Activated T-cell treated with anti-CD3 and anti-CD28 coated beads for 24 hours (primary cell): ENCODE measurements at regions not wholly inside any gene's neighbourhood (a gene's known extent, or its start where the extent isn't known, plus 50 kb on each side); places are given as distances from the start of the nearest gene placed in this dataset.

ENCODE experiments used
- DNase-seq: peaks from one replicate; pipeline ENCODE4 v3.0.0-alpha.2; 2020; ENCODE audit warnings: low read depth

DNA sequence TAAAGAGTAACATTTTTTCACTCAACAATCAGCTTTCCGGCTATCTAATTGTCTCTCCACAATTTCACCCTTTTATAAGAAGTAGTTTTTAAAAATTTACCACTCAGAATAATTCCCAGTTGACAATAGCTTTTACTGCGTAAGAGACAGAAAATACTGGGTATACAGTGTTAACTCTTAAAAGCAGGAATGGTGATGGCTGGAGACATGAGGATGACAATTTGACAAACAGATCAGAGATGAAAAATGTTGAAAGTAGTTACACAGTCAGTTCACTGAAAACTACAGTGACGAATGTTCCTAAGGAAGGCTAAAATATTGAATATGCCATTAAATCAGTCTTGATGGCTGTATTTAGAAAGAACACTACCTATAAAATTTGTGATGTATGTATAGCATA, 1146.8 kb upstream of the B3GALT2 start:
- no peak for DNase-seq

DNA sequence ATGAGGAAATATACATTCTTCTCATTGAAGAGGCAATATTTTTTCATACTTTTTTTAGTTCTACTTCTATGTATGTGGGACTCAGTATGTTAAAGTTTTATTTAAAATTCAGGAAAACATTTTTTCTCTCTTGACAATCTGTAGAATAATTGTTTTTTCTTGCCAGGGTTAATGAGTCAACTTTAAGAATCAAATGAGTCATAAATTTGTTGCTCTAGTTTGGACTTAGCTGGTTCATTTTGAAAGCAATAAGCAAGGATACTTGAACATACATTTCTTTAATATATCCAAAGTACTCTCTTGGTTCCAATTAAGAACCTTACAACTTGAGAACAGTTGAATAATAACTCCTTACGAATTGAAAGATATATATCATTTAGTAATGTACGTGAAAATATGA, 1145.3 kb upstream of the B3GALT2 start:
- DNase-seq = no peak

- no peak for DNase-seq
Observed at GRCh38 chr1:194322751-194323150, 1136.3 kb upstream of the B3GALT2 start.

DNA sequence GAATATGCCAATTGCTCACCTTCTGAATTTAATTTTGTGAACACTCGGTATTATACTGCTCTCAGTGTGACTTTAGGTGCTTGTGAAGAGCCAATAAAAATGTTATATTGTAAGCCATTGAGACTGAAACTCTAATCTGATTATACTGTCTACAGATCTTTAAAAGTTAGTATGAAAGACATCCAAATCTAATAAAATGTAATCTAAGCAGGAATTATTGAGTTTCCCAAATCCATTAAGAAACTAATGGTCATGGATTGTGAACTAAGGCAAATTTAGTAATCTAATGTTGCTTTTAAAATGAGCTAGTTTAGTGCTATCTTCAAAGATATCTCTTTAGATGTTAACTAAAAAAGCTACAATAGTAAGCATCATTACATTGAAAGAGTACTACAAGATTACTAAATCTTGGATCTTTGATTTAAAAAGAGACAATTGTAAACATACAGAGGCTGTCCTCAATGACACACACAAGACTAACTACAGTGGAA, 1132.4 kb upstream of the B3GALT2 start:
- no peak for DNase-seq

GRCh38 chr1:194309697-194310096, 1123.3 kb upstream of the B3GALT2 start:
- DNase-seq = no peak

DNA sequence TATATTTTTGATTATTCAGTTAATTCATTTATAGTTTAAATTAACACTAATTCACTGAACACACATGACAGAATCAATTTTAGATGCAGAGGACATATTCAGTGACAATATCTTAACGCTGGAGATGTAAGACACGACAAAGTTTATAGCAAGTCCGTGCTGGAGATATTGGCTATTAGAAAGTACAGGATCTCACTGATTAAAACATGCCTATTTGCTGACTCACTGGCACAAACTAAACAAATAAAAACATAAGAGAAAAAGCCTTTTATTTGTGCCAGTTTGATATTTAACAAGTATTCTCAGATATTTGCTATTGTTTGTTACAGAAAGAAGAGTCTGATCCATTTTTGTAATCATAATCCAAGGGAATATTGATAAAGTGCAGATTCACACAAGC, 1122.9 kb upstream of the B3GALT2 start:
- DNase-seq = no peak

DNA sequence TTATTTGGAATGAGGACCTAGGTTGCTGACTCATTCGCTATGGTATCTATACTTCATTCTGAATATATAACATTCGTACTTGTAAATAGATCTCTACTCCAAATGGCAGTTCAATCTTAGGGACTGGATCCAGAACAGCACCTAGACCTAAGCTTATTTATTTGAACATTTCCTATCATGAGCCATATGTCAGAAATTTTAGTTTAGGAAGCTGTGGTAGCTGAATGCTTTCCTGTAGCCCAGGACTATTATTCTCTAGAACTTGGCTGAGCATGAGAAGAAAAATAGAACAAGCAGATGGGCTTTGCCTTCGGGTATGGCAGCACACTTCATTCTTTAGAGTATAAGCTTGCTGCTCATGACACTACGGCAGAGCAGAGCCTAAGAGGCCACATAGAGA, 1114.4 kb upstream of the B3GALT2 start:
- DNase-seq = no peak

- DNase-seq = no peak
Observed at GRCh38 chr1:194300340-194300739, 1113.9 kb upstream of the B3GALT2 start.

- no peak for DNase-seq
Observed at GRCh38 chr1:194298007-194298598, 1111.7 kb upstream of the B3GALT2 start.

DNA sequence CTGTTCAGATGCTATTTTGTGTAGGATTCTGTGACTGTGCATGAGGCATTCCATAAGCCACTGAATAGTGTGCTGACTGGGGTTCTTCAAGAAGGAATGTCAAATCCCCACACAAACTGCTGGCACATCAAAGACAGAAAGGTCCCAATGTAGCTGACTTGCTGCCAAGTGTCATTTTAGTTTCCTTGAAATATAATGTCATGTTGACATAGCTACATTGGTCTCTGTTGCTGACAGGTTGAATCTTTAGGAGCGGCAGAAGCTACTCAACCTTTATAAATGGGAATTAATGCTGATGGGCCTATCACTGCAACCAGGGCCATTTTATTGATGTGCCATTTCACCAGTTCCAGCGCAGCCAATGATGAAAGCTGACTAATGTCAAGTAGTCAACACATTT, 1110.7 kb upstream of the B3GALT2 start:
- DNase-seq = no peak

GRCh38 chr1:194296201-194296600, 1109.8 kb upstream of the B3GALT2 start:
- DNase-seq = no peak

DNA sequence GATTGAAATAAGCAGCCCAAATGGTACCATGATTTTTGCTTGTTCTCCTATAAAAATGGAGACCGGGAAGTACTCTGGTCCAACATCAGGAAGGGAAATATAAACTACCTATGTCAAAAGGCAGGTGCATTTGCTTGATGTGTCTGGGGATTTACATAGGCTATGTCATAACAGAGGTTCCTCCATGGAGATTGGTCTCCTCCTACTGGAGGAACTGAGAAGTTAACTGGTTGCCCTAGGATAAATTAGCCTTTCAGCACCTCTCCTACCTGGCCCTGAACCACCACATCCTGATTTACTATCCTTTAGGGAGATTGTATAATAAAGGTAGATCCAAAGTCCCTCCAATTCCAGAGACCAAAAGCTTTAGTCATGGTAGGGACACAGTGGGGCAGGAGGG, 1109.3 kb upstream of the B3GALT2 start:
- peak; percentile 16 for DNase-seq

- no peak for DNase-seq
Observed at GRCh38 chr1:194293851-194294405, 1107.5 kb upstream of the B3GALT2 start.

DNA sequence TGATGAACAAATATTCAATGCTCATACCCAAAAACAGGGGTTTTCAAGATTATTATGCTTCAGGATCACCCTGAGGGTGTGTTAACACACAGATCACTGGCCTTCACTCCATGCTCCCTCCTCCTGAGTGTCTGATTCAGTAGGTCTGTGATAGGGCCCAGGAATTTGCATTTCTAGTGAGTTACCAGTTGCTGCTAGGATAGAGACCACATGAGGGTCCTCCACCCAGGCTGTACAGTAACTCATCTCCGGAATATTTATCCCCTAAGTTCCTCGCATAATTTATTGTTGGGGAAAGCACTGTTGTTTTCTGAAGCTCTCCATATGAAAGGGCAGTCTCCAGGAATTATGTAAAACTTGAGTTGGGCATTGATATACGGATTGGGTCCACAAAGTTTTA, 1106.6 kb upstream of the B3GALT2 start:
- no peak for DNase-seq

DNA sequence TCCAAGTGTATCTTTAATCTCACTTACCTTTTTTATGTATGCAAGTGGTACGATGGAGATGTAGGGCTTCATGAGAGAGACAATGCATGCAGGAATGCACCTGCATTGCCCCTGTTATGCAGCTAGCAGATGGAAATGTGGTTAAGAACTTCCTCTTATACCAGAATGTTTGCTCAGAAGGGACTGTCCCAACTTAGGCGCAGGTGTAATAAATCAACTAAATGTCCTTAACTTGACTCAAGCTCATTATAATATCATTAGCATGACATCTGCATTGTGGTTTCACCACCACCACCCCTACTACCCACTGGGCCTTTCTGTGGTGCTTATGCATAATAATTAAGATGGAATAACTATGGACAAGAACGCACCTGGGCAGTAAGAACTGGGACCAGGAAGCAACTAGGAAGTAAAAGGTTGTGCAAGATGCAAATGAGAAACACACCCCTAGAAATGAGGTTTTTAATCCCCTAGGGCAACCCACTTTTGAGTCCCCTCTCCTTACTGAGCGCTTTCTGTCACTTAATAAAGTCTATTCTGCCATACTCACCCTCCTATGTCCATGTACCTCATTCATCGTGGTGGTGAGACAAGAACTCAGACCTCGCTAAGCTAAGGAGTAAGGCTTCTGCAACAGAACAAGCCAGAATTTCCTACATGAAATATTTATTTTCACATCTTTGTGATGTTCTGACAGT, 1103.3 kb upstream of the B3GALT2 start:
- DNase-seq = peak; percentile 30

DNA sequence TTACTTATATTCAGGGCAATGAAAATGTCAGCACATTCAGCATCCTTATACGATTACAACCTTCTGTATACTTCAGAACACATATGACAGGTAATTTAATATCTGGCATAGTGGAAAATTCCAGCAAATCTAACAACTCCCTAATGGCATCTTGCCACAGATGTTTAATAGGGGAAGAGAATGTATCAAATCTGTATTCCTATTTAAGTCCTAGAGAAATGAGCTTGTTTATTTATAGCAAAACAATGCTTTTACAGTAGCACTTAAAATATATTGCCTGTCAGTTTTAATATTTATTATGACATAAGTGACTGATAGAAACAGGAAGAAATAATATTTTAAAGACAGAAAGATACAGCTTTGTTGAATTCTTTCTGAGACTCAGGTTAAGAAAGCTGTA, 1101.8 kb upstream of the B3GALT2 start:
- DNase-seq = no peak

GRCh38 chr1:194281376-194281775, 1095.0 kb upstream of the B3GALT2 start:
- DNase-seq = no peak

DNA sequence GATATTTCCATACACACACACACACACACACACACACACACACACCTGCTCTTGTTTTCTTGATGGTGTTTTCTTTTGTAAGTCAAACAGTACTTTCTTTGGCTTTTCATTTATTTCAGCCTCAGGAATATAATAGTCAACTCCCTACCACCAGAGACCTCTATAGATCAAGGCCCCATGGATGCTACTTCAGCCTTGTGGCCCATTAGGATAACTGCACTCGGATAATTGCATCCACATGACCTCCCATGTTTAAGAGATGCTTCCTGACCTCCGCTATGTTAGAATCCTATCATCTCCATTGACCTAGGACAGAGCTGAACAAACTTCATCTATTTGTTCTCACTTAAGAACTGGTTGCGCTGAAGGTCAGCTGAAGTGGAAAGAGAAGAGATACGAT, 1094.0 kb upstream of the B3GALT2 start:
- no peak for DNase-seq

DNA sequence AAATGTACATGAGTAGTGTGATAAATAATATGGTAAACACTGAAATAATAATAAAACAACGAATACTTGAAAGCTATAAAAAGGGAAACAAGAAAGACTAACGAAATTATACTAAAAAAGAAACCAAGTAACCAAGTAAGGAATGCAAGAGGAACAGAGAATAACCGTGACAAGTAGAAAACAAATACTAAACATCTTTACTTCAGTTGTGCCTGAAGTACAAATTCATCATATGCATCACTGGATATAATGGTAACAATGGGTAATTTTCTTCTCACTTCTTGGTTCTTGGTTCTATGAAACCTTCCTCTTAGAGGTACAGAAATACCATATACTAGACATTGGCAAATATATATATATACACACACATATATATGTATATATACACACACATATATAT, 1093.6 kb upstream of the B3GALT2 start:
- DNase-seq = no peak

DNA sequence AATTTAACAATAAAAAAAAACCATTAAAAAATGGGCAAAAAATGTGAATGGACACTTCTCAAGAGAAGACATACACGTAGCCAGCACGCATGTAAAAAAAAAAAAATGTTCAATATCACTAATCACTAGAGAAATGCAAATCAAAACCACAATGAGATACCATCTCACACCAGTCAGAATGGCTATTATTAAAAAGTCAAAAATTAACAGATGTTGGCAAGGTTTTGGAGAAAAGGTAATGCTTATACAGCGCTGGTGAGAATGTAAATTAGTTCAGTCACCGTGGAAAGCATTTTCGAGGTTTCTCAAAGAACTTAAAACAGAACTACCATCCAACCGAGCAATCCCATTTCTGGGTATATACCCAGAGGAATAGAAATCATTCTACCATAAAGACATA, 1091.5 kb upstream of the B3GALT2 start:
- DNase-seq = no peak

GRCh38 chr1:194273660-194274059, 1087.2 kb upstream of the B3GALT2 start:
- no peak for DNase-seq

DNA sequence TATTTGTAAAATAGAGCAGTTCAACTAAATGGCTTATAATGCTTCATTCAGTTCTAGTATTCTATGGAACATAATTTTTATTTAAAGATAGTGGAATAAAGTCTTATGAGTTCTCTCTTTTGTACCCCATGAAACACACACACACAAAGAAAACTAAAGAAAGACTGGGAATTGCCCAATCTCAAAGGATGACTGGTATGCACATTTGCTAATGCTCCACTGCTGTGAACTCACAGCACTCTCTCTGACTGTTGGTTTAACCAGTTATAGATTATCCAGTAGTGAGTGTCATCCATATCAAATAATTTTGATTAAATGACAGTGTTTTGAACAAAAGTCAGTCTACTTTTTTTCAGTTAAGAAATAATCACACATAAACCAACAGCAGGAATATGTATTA, 1082.4 kb upstream of the B3GALT2 start:
- DNase-seq = no peak

DNA sequence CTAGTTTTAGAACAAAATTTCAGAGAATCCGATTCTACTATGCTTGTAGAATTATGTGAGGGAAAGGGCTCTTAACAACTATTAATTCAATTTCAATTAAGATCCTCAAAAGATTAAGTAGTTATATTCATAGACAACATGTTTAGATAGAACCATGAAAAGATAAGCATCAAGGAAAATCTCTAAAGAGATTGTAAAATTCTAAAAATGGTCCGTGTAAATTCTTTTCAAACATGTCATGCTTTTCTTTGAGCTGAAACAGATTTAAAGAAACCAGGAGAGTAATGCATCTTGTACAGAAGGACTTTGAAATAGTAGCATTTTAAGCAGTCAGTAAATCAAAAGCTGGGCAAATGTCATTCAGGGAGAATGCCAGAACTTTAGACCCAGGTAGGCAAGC, 1080.6 kb upstream of the B3GALT2 start:
- no peak for DNase-seq

DNA sequence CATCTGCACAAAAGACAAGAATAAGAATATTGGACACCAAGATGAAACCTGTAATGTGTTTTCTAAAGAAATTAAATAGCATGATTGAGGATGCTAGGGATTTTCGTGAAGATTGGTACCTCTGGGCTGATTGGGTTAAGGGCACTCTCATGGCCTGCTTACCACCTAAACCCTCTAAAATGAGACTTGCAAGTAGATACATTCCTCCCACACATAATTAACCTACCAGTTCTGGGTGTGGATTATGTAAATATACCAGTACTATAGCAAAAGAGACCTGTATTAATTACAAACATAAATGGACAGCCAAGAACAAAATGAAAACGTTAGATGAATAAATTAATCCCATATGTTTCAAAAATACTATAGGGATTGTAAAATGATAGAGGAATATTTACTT, 1069.6 kb upstream of the B3GALT2 start:
- no peak for DNase-seq
